Peyer's patch (tissue), 4 donors: ENCODE measurements at regions not wholly inside any gene's neighbourhood (a gene's known extent, or its start where the extent isn't known, plus 50 kb on each side); places are given as distances from the start of the nearest gene placed in this dataset.

Source experiments
- POLR2A ChIP-seq, 2 donors: fragments of 450-650 bp; IDR thresholded peaks; one replicate each; pipeline ENCODE4 v1.5.1; 2017; ENCODE audit warnings: antibody characterized with exemption in 2 of 2, mild to moderate bottlenecking in 2 of 2, moderate library complexity in 2 of 2
- TF ChIP-seq, protein P1 (sequence below), 6 experiments: fragments of 450-650 bp in 4 of 6; fragments of 200-600 bp in 2 of 6; sonication (generic) in 1 of 6; IDR thresholded peaks; one replicate each; pipeline ENCODE4 v1.5.1; 2017 to 2019; ENCODE audit warnings: antibody characterized with exemption in 6 of 6, mild to moderate bottlenecking in 3 of 6, moderate library complexity in 1 of 6

DNA sequence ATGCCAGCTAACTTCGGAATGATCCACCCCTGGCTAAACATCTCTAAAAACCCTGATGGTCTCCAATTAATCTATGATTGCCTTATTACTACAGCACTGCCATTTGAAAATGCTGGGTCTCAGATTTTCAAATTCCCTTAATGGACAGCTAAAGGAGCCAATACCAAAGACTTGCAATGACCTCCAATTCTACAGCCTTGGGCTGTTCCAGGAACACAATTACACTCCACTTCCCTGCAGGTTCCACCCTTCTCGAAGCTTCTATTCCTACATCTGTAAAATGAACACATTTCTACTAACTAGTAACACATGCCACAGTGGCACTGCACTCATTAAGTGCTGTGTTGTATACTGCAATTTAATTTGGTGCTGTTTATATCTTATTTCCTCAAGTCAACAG, 85.7 kb upstream of the AK4 start:
- TF ChIP-seq, protein P1, sequence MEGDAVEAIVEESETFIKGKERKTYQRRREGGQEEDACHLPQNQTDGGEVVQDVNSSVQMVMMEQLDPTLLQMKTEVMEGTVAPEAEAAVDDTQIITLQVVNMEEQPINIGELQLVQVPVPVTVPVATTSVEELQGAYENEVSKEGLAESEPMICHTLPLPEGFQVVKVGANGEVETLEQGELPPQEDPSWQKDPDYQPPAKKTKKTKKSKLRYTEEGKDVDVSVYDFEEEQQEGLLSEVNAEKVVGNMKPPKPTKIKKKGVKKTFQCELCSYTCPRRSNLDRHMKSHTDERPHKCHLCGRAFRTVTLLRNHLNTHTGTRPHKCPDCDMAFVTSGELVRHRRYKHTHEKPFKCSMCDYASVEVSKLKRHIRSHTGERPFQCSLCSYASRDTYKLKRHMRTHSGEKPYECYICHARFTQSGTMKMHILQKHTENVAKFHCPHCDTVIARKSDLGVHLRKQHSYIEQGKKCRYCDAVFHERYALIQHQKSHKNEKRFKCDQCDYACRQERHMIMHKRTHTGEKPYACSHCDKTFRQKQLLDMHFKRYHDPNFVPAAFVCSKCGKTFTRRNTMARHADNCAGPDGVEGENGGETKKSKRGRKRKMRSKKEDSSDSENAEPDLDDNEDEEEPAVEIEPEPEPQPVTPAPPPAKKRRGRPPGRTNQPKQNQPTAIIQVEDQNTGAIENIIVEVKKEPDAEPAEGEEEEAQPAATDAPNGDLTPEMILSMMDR (IDR thresholded peaks at IDR 0.05), result no peak
- TF ChIP-seq POLR2A (IDR thresholded peaks at IDR 0.05), result no peak
